Suprapubic skin (tissue), 4 donors: ENCODE measurements at regions not wholly inside any gene's neighbourhood (a gene's known extent, or its start where the extent isn't known, plus 50 kb on each side); places are given as distances from the start of the nearest gene placed in this dataset.

Experiments
- POLR2A ChIP-seq, 2 donors: fragments of 450-650 bp; IDR thresholded peaks; one replicate each; pipeline ENCODE4 v1.6.1; 2017; ENCODE audit warnings: antibody characterized with exemption in 2 of 2, mild to moderate bottlenecking in 2 of 2, moderate library complexity in 2 of 2
- POLR2AphosphoS5 ChIP-seq, 3 donors: sonication (generic); formaldehyde crosslinking; IDR thresholded peaks; one replicate each; pipeline ENCODE4 v1.6.1; 2017; ENCODE audit warnings: antibody characterized with exemption in 3 of 3
- TF ChIP-seq, protein P1 (sequence below), 2 donors: fragments of 200-600 bp in 1 of 2; fragments of 450-650 bp in 1 of 2; sonication (generic) in 1 of 2; IDR thresholded peaks; one replicate each; pipeline ENCODE4 v1.5.1; 2016 to 2019; ENCODE audit warnings: antibody characterized with exemption in 2 of 2, mild to moderate bottlenecking in 1 of 2, moderate library complexity in 1 of 2

DNA sequence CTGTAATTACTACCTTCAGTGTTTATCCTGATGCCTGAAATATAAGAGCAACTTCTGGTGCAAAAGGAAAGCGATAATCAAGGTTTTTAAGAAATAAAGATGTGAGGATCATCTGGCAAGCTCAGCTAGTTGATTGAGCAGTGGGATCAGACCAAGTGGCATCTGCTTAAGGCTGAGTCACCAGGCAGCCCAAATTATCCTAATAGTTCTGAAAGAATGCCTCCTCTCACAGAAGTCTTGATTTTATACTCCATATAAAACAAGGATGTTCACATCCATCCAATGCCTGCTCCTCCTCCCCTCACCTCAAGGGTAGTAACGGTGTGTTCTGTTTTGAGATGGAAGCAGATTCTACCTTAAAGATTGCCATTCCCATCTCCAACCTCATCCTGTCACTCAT lies 134.5 kb upstream of the RASGEF1B start:
- TF ChIP-seq, protein P1, sequence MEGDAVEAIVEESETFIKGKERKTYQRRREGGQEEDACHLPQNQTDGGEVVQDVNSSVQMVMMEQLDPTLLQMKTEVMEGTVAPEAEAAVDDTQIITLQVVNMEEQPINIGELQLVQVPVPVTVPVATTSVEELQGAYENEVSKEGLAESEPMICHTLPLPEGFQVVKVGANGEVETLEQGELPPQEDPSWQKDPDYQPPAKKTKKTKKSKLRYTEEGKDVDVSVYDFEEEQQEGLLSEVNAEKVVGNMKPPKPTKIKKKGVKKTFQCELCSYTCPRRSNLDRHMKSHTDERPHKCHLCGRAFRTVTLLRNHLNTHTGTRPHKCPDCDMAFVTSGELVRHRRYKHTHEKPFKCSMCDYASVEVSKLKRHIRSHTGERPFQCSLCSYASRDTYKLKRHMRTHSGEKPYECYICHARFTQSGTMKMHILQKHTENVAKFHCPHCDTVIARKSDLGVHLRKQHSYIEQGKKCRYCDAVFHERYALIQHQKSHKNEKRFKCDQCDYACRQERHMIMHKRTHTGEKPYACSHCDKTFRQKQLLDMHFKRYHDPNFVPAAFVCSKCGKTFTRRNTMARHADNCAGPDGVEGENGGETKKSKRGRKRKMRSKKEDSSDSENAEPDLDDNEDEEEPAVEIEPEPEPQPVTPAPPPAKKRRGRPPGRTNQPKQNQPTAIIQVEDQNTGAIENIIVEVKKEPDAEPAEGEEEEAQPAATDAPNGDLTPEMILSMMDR (IDR thresholded peaks at IDR 0.05) = no peak
- TF ChIP-seq POLR2AphosphoS5 (IDR thresholded peaks at IDR 0.05) = no peak
- no peak for TF ChIP-seq POLR2A (IDR thresholded peaks at IDR 0.05)
